ENCODE measurements at regions not wholly inside any gene's neighbourhood (a gene's known extent, or its start where the extent isn't known, plus 50 kb on each side); places are given as distances from the start of the nearest gene placed in this dataset.
"Not testable (repeated sequence)": the region's sequence is repeated elsewhere in the genome, so short reads cannot be mapped to it uniquely, and the experiment has no call there.

DNA sequence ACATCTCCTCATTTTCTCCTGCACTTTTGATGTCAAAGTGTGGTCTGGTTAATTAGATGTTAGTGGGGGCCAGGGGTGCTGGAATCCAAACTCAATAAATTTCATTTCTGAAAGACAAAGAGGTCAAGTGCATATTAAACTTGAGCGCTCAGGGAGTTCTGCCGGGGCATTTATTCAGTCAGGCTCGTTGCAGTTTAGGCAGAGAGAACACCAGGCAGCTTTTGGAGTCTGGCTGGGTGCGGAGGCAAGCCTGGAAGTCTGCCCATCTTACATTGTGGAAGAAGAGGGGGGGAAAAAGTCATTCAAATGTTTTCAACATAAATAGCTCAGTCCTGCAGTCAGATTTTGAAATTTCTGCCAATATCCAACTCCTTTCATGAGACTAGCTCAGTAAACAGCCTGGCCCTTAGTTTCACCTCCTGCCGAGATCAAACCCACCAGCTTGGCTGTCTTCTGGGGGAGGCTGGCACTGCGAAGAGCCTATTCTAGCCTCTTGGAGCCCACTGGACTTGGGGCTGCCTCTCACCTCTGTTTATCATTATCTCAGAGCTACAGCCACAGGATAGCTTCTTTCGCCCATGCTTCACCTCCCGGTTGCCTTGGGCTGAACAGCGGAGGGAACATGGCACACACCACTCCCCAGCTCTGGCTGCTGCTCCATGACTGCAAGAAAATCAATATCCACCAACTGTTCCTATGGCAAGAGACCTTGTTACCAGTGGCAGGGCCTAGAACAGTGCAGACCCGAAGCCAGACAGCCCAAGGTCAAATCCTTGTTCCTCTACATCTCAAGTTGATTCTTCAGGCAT, 177.4 kb upstream of the CDH5 start:
- TF ChIP-seq, protein P1, sequence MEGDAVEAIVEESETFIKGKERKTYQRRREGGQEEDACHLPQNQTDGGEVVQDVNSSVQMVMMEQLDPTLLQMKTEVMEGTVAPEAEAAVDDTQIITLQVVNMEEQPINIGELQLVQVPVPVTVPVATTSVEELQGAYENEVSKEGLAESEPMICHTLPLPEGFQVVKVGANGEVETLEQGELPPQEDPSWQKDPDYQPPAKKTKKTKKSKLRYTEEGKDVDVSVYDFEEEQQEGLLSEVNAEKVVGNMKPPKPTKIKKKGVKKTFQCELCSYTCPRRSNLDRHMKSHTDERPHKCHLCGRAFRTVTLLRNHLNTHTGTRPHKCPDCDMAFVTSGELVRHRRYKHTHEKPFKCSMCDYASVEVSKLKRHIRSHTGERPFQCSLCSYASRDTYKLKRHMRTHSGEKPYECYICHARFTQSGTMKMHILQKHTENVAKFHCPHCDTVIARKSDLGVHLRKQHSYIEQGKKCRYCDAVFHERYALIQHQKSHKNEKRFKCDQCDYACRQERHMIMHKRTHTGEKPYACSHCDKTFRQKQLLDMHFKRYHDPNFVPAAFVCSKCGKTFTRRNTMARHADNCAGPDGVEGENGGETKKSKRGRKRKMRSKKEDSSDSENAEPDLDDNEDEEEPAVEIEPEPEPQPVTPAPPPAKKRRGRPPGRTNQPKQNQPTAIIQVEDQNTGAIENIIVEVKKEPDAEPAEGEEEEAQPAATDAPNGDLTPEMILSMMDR (IDR thresholded peaks at IDR 0.05; ENCODE audit: insufficient read depth, missing control alignments): no peak
- DNase-seq (ENCODE audit: insufficient read length, low spot score): no peak
- FAIRE-seq: no peak

DNA sequence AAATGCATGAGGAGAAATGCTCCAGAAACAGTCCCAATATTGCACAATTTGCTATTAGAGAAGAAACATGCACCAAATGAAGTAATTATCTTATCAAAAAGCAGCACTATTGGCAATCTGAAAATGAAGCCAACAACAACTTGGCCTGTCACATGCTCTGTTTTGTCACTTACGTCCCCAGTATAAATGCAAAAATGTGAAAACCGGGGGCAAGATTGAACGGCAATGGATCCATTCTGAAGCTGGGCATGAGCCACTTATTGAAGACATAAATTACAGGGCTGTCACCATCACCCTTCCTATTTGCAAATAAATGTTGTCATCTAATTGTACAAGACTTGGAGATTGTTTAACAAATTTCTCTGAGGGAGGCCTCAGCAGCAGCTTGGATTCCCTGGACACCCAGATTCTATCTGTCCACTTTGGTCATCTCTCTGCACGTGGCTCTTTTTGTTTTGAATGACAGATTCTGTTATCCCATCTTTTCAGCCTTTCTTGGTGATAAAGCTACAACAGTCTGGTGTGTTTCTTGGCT, 180.2 kb upstream of the CDH5 start:
- DNase-seq (ENCODE audit: insufficient read length, low spot score): no peak
- no peak for FAIRE-seq
- TF ChIP-seq, protein P1 (IDR thresholded peaks at IDR 0.05; ENCODE audit: insufficient read depth, missing control alignments): no peak

GRCh38 chr16:66182592-66182991, 183.9 kb upstream of the CDH5 start:
- no peak for DNase-seq (ENCODE audit: insufficient read length, low spot score)
- TF ChIP-seq, protein P1 (IDR thresholded peaks at IDR 0.05; ENCODE audit: insufficient read depth, missing control alignments): no peak
- no peak for FAIRE-seq

DNA sequence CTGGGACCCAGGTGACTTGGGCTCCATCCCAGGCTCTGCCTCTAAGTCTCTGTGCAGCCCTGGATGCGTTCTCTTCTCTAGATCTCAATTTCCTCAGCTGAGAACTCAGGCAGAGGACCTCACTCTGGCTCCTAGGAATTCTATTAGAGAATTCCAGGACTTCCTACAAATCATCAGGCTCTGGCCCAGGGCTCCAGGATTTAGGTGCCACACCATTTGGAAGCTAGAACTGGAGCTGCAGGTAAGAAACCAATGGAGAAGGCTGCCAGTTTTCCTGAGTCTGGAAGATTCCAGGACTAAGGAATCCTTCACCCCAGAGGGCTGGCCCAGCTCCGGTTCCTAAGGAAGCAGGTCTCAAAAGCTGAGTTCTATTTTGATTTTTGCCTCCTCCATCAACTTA, 189.8 kb upstream of the CDH5 start:
- DNase-seq (ENCODE audit: insufficient read length, low spot score): no peak
- no peak for FAIRE-seq
- TF ChIP-seq, protein P1 (IDR thresholded peaks at IDR 0.05; ENCODE audit: insufficient read depth, missing control alignments): no peak

GRCh38 chr16:66176111-66176510, 190.4 kb upstream of the CDH5 start:
- TF ChIP-seq, protein P1 (IDR thresholded peaks at IDR 0.05; ENCODE audit: insufficient read depth, missing control alignments): no peak
- DNase-seq (ENCODE audit: insufficient read length, low spot score): no peak
- FAIRE-seq: no peak

DNA sequence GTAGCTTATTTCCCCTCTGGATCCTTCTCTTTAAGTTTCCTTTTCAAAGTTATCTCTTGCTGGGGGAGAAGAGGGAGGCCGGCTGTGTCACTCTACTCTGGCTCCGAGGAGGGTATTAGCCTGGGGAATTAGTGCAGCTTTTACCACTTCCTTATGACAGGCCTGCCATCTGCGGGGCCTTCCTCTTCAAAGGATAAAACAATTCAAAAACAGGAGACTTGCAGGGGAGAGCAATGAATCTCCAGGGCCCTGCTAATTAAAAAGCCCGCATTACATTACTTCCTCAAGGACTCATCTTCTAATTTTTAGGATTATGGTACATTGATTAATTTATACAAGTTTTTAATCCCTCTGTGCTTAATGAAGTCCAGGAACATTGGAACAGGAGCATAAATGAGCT, 190.9 kb upstream of the CDH5 start:
- TF ChIP-seq, protein P1 (IDR thresholded peaks at IDR 0.05; ENCODE audit: insufficient read depth, missing control alignments): no peak
- DNase-seq (ENCODE audit: insufficient read length, low spot score) (no peak), FAIRE-seq (no peak)

GRCh38 chr16:66175058-66175457, 191.4 kb upstream of the CDH5 start:
- TF ChIP-seq, protein P1 (IDR thresholded peaks at IDR 0.05; ENCODE audit: insufficient read depth, missing control alignments): no peak
- no peak for DNase-seq (ENCODE audit: insufficient read length, low spot score)
- no peak for FAIRE-seq

- not testable (repeated sequence) for FAIRE-seq
Measured at GRCh38 chr16:66173796-66174195, 192.7 kb upstream of the CDH5 start.

DNA sequence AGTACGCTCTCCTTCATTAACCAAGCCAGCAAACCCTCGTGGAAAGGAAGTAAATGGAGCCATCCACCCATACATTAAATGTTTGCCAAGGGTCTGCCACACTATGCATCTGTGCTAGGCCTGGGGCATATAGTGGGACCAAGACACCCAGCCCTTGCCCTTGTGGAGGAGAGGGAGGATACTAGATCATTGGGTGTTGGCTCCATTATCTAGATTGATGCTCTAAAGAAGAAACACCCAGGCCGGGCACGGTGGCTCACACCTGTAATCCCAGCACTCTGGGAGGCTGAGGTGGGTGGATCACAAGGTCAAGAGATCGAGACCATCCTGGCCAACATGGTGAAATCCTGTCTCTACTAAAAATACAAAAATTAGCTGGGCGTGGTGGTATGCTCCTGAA, 193.3 kb upstream of the CDH5 start:
- FAIRE-seq: not testable (repeated sequence)

More at GRCh38 chr16:66173796-66174195, 192.7 kb upstream of the CDH5 start:
- not testable (repeated sequence) for DNase-seq (ENCODE audit: insufficient read length, low spot score)

More for the DNA sequence above, 193.3 kb upstream of the CDH5 start:
- not testable (repeated sequence) for DNase-seq (ENCODE audit: insufficient read length, low spot score)

Measured in D721Med (cell line).